ENCODE measurements at regions not wholly inside any gene's neighbourhood (a gene's known extent, or its start where the extent isn't known, plus 50 kb on each side); places are given as distances from the start of the nearest gene placed in this dataset.

DNA sequence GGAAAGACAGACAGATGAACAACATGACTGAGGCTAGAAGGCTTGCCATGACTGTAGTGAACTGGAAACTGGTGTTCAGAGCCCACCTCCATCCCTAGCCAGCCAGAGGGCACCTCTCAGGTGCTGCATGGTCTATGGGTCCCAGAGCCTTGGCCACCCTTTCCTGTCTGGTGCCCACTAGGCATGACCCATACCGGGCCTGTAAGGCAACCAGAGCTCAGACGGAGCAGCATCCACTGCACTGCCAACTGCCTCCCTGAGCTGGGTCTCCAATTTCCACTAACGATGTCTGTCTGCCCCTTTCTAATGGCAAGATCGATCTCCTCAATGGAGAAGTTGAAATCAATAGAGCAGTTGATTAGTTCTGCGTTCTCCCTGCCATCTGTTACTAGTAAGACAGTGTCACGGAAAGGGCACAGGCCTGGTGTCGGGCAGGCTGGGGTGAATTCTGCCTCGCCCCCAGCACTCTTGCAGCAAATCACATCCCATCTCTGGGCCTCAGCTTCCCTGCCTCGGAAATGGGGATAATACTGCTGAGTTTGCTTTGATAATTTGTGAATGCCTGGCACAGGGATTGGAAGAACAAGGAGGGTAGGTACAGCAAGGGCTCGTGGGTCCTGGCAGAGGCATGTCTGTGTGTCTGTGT, 172.3 kb upstream of the MVB12B start:
- H3K27me3 ChIP-seq (ENCODE audit: control insufficient read depth in 2 of 2, insufficient read depth in 2 of 2, low read length in 2 of 2) = peaks cover 0 to 2% of the 10 kb centered on the region in 2 experiments
- no peak overlapping the region for H2AFZ ChIP-seq (ENCODE audit: low read depth, low read length)
- no TSS peak for BruUV-seq (replicated peaks)
- H4K20me1 ChIP-seq (replicated peaks; ENCODE audit: control insufficient read depth, extremely low read depth, insufficient read depth, low read length) = no peaks in the 10 kb centered on the region
- no peak for DNase-seq (ENCODE audit: low read depth, low spot score)
- H3K27ac ChIP-seq (ENCODE audit: insufficient read depth, low read depth, low read length) = no peak overlapping the region
- TF ChIP-seq, protein P1, sequence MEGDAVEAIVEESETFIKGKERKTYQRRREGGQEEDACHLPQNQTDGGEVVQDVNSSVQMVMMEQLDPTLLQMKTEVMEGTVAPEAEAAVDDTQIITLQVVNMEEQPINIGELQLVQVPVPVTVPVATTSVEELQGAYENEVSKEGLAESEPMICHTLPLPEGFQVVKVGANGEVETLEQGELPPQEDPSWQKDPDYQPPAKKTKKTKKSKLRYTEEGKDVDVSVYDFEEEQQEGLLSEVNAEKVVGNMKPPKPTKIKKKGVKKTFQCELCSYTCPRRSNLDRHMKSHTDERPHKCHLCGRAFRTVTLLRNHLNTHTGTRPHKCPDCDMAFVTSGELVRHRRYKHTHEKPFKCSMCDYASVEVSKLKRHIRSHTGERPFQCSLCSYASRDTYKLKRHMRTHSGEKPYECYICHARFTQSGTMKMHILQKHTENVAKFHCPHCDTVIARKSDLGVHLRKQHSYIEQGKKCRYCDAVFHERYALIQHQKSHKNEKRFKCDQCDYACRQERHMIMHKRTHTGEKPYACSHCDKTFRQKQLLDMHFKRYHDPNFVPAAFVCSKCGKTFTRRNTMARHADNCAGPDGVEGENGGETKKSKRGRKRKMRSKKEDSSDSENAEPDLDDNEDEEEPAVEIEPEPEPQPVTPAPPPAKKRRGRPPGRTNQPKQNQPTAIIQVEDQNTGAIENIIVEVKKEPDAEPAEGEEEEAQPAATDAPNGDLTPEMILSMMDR (IDR thresholded peaks at IDR 0.05; ENCODE audit: extremely low read depth in 1 of 2, insufficient read depth in 1 of 2, low read depth in 1 of 2, low read length in 2 of 2) = no peak
- TF ChIP-seq, protein P2, sequence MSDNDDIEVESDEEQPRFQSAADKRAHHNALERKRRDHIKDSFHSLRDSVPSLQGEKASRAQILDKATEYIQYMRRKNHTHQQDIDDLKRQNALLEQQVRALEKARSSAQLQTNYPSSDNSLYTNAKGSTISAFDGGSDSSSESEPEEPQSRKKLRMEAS (IDR thresholded peaks at IDR 0.05; ENCODE audit: insufficient read depth, insufficient read length) = no peak
- no peak for TF ChIP-seq JUN (IDR thresholded peaks at IDR 0.05; ENCODE audit: borderline replicate concordance, insufficient read depth, insufficient read length, low read depth)
- no peak for TF ChIP-seq POLR2AphosphoS5 (IDR thresholded peaks at IDR 0.05; ENCODE audit: insufficient read depth, low read depth, low read length)
- no peak for TF ChIP-seq MYC (IDR thresholded peaks at IDR 0.05; ENCODE audit: low read depth, low read length)
- TF ChIP-seq POLR2A (IDR thresholded peaks at IDR 0.05; ENCODE audit: low read depth, low read length) = no peak
- TF ChIP-seq EZH2 (IDR thresholded peaks at IDR 0.05; ENCODE audit: borderline replicate concordance, low read depth, low read length, severe bottlenecking) = no peak
- no peak for TF ChIP-seq GATA2 (IDR thresholded peaks at IDR 0.05; ENCODE audit: insufficient read depth, insufficient read length, low read depth, low read length)
- TF ChIP-seq FOS (IDR thresholded peaks at IDR 0.05; ENCODE audit: borderline replicate concordance, insufficient read depth, low read length) = no peak
- no peaks in the 10 kb centered on the region for H3K9me1 ChIP-seq (replicated peaks; ENCODE audit: control insufficient read depth, extremely low read depth, insufficient read depth, low read length)
- intact Hi-C loops (cut with micrococcal nuclease) = no loop called here
- POLR2A ChIA-PET = no interaction called here
- CTCF ChIA-PET = no interaction called here
- no peaks in the 10 kb centered on the region for H3K36me3 ChIP-seq (ENCODE audit: control insufficient read depth in 2 of 2, extremely low read depth in 1 of 2, insufficient read depth in 2 of 2, low read length in 2 of 2)
- dilution Hi-C loops (cut with MboI; ENCODE audit: extremely low pct_ligation_motif_present, low sequenced_read_pairs) = no loop called here
- no peaks in the 10 kb centered on the region for H3K9me3 ChIP-seq (replicated peaks; ENCODE audit: control insufficient read depth, insufficient read depth, low read length)
- H3K4me1 ChIP-seq (ENCODE audit: control insufficient read depth, extremely low read depth, insufficient read depth, low read length) = no peaks in the 10 kb centered on the region
- no peak overlapping the region for H3K4me3 ChIP-seq (replicated peaks in 1 of 3; ENCODE audit: insufficient read depth in 1 of 3, low read depth in 1 of 3, low read length in 3 of 3)
- H3K4me2 ChIP-seq (ENCODE audit: insufficient read depth, low read length) = no peak overlapping the region
- no peak overlapping the region for H3K9ac ChIP-seq (replicated peaks; ENCODE audit: extremely low read depth, insufficient read depth, low read length)
- H3K79me2 ChIP-seq (ENCODE audit: control insufficient read depth, insufficient read depth, low read length) = no peaks in the 10 kb centered on the region
- no peak for FAIRE-seq

Data from endothelial cell of umbilical vein (primary cell).